ENCODE measurements at regions not wholly inside any gene's neighbourhood (a gene's known extent, or its start where the extent isn't known, plus 50 kb on each side); places are given as distances from the start of the nearest gene placed in this dataset.
"Not testable (repeated sequence)": the region's sequence is repeated elsewhere in the genome, so short reads cannot be mapped to it uniquely, and the experiment has no call there.

DNA sequence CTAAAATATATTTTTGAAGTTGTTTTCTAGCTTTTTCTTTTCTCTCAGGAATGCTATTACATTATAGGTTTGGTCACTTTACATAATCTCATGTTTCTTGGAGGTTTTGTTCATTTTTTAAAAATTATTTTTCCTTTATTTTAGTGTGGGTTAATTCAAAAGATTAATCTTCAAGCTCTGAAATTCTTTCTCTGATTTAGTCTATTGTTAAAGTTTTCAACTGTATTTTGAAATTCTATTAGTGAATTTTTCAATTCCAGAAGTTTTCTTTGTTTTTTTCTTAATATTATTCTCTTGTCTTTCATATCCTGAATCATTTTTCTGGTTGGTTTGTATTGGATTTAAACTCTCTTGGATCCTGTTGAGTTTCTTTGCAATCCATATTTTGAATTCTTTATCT lies 80.4 kb downstream of the MSTN start:
- no peak overlapping the region for H3K27ac ChIP-seq (ENCODE audit: insufficient read depth, low read length)
- no peaks in the 10 kb centered on the region for H3K4me1 ChIP-seq (ENCODE audit: control insufficient read depth, extremely low read depth, insufficient read depth, low read length)
- DNase-seq (ENCODE audit: low read depth in 2 of 2), result no peak
- no peaks in the 10 kb centered on the region for H3K9me3 ChIP-seq (ENCODE audit: control insufficient read depth, insufficient read depth, low read depth, low read length)
- TF ChIP-seq CTCF (conservative IDR thresholded peaks at IDR 0.05 in 1 of 2, IDR thresholded peaks at IDR 0.05 in 1 of 2; ENCODE audit: low read depth in 1 of 2, low read length in 2 of 2) (no peak), EZH2 (IDR thresholded peaks at IDR 0.05; ENCODE audit: low read length, missing control alignments) (no peak)
- no peaks in the 10 kb centered on the region for H3K27me3 ChIP-seq (ENCODE audit: control insufficient read depth, insufficient read depth, low read length)
- H3K9ac ChIP-seq (ENCODE audit: insufficient read depth, low read length), result no peak overlapping the region
- H3K36me3 ChIP-seq (ENCODE audit: control insufficient read depth, insufficient read depth, low read length), result no peaks in the 10 kb centered on the region
- H3K4me2 ChIP-seq (ENCODE audit: extremely low read depth, insufficient read depth, low read length), result no peak overlapping the region
- no peaks in the 10 kb centered on the region for H4K20me1 ChIP-seq (ENCODE audit: control insufficient read depth, extremely low read depth, insufficient read depth, low read length)
- no peaks in the 10 kb centered on the region for H3K79me2 ChIP-seq (ENCODE audit: control insufficient read depth, insufficient read depth, low read length)
- H3K4me3 ChIP-seq (replicated peaks in 1 of 4; ENCODE audit: control extremely low read depth in 1 of 4, insufficient read depth in 1 of 4, low read depth in 3 of 4, low read length in 4 of 4), result no peak overlapping the region
- H2AFZ ChIP-seq (ENCODE audit: low read length), result no peak overlapping the region

- not testable (repeated sequence) for H3K4me1 ChIP-seq (ENCODE audit: control insufficient read depth, extremely low read depth, insufficient read depth, low read length); H2AFZ ChIP-seq (ENCODE audit: low read length); DNase-seq (ENCODE audit: low read depth in 2 of 2); H3K9ac ChIP-seq (ENCODE audit: insufficient read depth, low read length); H3K27me3 ChIP-seq (ENCODE audit: control insufficient read depth, insufficient read depth, low read length); H4K20me1 ChIP-seq (ENCODE audit: control insufficient read depth, extremely low read depth, insufficient read depth, low read length); H3K9me3 ChIP-seq (ENCODE audit: control insufficient read depth, insufficient read depth, low read depth, low read length); H3K4me3 ChIP-seq (replicated peaks in 1 of 4; ENCODE audit: control extremely low read depth in 1 of 4, insufficient read depth in 1 of 4, low read depth in 3 of 4, low read length in 4 of 4); H3K4me2 ChIP-seq (ENCODE audit: extremely low read depth, insufficient read depth, low read length); H3K36me3 ChIP-seq (ENCODE audit: control insufficient read depth, insufficient read depth, low read length); H3K79me2 ChIP-seq (ENCODE audit: control insufficient read depth, insufficient read depth, low read length); H3K27ac ChIP-seq (ENCODE audit: insufficient read depth, low read length)
These were observed 86.0 kb downstream of the MSTN start for GRCh38 chr2:189976488-189976887.

DNA sequence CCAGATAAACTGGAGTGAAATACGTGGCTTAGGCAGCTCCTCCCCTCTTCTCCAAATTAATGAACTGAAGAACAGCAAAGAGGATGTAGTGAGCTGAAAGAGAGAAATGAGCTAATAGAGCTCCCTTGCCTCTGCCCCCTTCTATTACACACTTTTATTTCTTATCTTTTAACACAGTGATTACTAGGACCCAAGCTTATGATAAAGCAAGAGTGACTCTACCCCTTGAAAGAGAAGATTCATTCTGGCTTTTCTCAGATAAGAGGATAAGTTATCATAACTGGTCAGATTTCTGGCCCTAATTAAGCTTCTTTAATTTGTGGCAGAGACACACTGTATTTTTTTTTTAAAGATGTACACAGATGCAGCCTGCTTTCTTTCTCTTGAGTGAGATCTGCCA lies 102.2 kb downstream of the MSTN start:
- H3K27me3 ChIP-seq (ENCODE audit: control insufficient read depth, insufficient read depth, low read length), result no peaks in the 10 kb centered on the region
- no peaks in the 10 kb centered on the region for H3K36me3 ChIP-seq (ENCODE audit: control insufficient read depth, insufficient read depth, low read length)
- TF ChIP-seq CTCF (conservative IDR thresholded peaks at IDR 0.05 in 1 of 2, IDR thresholded peaks at IDR 0.05 in 1 of 2; ENCODE audit: low read depth in 1 of 2, low read length in 2 of 2), result no peak
- no peak for TF ChIP-seq EZH2 (IDR thresholded peaks at IDR 0.05; ENCODE audit: low read length, missing control alignments)
- no peak overlapping the region for H3K4me3 ChIP-seq (replicated peaks in 1 of 4; ENCODE audit: control extremely low read depth in 1 of 4, insufficient read depth in 1 of 4, low read depth in 3 of 4, low read length in 4 of 4)
- no peaks in the 10 kb centered on the region for H3K9me3 ChIP-seq (ENCODE audit: control insufficient read depth, insufficient read depth, low read depth, low read length)
- no peak overlapping the region for H3K27ac ChIP-seq (ENCODE audit: insufficient read depth, low read length)
- no peaks in the 10 kb centered on the region for H3K4me1 ChIP-seq (ENCODE audit: control insufficient read depth, extremely low read depth, insufficient read depth, low read length)
- H4K20me1 ChIP-seq (ENCODE audit: control insufficient read depth, extremely low read depth, insufficient read depth, low read length), result no peaks in the 10 kb centered on the region
- no peaks in the 10 kb centered on the region for H3K79me2 ChIP-seq (ENCODE audit: control insufficient read depth, insufficient read depth, low read length)
- H3K9ac ChIP-seq (ENCODE audit: insufficient read depth, low read length), result no peak overlapping the region
- no peak for DNase-seq (ENCODE audit: low read depth in 2 of 2)
- no peak overlapping the region for H3K4me2 ChIP-seq (ENCODE audit: extremely low read depth, insufficient read depth, low read length)
- peak overlapping the region; percentile 38 for H2AFZ ChIP-seq (ENCODE audit: low read length)

- Histone ChIP-seq H3K27me3 (ENCODE audit: control insufficient read depth, insufficient read depth, low read length) (no peaks in the 10 kb centered on the region), H3K9ac (ENCODE audit: insufficient read depth, low read length) (no peak overlapping the region), H3K4me1 (ENCODE audit: control insufficient read depth, extremely low read depth, insufficient read depth, low read length) (no peaks in the 10 kb centered on the region), H4K20me1 (ENCODE audit: control insufficient read depth, extremely low read depth, insufficient read depth, low read length) (no peaks in the 10 kb centered on the region), H3K9me3 (ENCODE audit: control insufficient read depth, insufficient read depth, low read depth, low read length) (no peaks in the 10 kb centered on the region), H3K36me3 (ENCODE audit: control insufficient read depth, insufficient read depth, low read length) (no peaks in the 10 kb centered on the region), H3K4me3 (replicated peaks in 1 of 4; ENCODE audit: control extremely low read depth in 1 of 4, insufficient read depth in 1 of 4, low read depth in 3 of 4, low read length in 4 of 4) (no peak overlapping the region), H3K27ac (ENCODE audit: insufficient read depth, low read length) (no peak overlapping the region), H3K79me2 (ENCODE audit: control insufficient read depth, insufficient read depth, low read length) (no peaks in the 10 kb centered on the region), H2AFZ (ENCODE audit: low read length) (no peak overlapping the region), H3K4me2 (ENCODE audit: extremely low read depth, insufficient read depth, low read length) (no peak overlapping the region)
- no peak for DNase-seq (ENCODE audit: low read depth in 2 of 2)
- TF ChIP-seq EZH2 (IDR thresholded peaks at IDR 0.05; ENCODE audit: low read length, missing control alignments) (no peak), CTCF (conservative IDR thresholded peaks at IDR 0.05 in 1 of 2, IDR thresholded peaks at IDR 0.05 in 1 of 2; ENCODE audit: low read depth in 1 of 2, low read length in 2 of 2) (no peak)
These were observed 103.1 kb downstream of the MSTN start for GRCh38 chr2:189959450-189959849.

All from fibroblast of lung (primary cell).